Right cardiac atrium (tissue), 5 donors: ENCODE measurements at regions not wholly inside any gene's neighbourhood (a gene's known extent, or its start where the extent isn't known, plus 50 kb on each side); places are given as distances from the start of the nearest gene placed in this dataset.
"Not testable (repeated sequence)": the region's sequence is repeated elsewhere in the genome, so short reads cannot be mapped to it uniquely, and the experiment has no call there.

Experiments
- ATAC-seq, 2 donors: fragments of 200-7000 bp; cut with Tn5 transposase; one replicate each; pipeline versions ENCODE4 v1.8.0 to v1.9.1; 2020; ENCODE audit warnings: moderate library complexity in 2 of 2, mild to moderate bottlenecking in 1 of 2
- DNase-seq, 3 donors: peaks; one replicate each; pipeline ENCODE4 v3.0.0-alpha.2; 2020
- H3K27ac ChIP-seq: one replicate; pipeline ENCODE4 v1.5.1; 2013; ENCODE audit warnings: mild to moderate bottlenecking, low read length, control low read depth, moderate library complexity
- H3K27me3 ChIP-seq: one replicate; pipeline ENCODE4 v1.6.1; 2013; ENCODE audit not compliant: control insufficient read depth, insufficient read depth
- H3K4me1 ChIP-seq: one replicate; pipeline ENCODE4 v1.6.1; 2013; ENCODE audit warnings: low read length; ENCODE audit not compliant: control insufficient read depth, insufficient read depth
- H3K4me3 ChIP-seq: one replicate; pipeline ENCODE4 v1.5.1; 2013; ENCODE audit warnings: low read length, control low read depth
- H3K9me3 ChIP-seq: one replicate; pipeline ENCODE4 v1.6.1; 2013; ENCODE audit warnings: low read length; ENCODE audit not compliant: control insufficient read depth
- whole genome bisulfite sequencing: extraction: QIAGEN DNeasy Blood & Tissue Kit; methylation state at CpG from one replicate; pipeline ENCODE4 v1.1.7; 2013; 5-methylcytosine and 5-hydroxymethylcytosine counted together
- intact Hi-C, 4 donors: fragments of 100-400 bp; cut with DNase I; formaldehyde crosslinking; loops; one replicate each; pipeline versions ENCODE4 v1.11.0 to v1.14.0; 2022 to 2023
- donor health status: healthy with polysubstance abuse.
- donor health status: DM: no; HTN: yes; CAD: no.
- donor health status: DM: no; HTN: no; CAD: no.
- donor health status: DM: no; HTN: yes; CAD: no; lungs with severe emphysema.
- donor health status: DM: yes; HTN: yes; CAD: no.

DNA sequence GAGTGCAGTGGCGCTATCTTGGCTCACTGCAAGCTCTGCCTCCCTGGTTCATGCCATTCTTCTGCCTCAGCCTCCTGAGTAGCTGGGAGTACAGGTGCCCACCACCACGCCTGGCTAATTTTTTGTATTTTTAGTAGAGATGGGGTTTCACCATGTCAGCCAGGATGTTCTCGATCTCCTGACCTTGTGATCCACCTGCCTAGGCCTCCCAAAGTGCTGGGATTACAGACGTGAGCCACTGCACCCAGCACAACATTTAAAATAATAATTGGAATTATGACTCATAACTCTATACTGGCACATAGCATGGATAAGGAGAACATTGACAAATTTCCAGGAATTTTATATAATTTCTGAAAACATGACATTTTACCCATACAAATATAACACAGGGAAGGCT is 54.2 kb downstream of the DBET start:
- H3K27me3 ChIP-seq, H3K4me3 ChIP-seq, H3K9me3 ChIP-seq, H3K27ac ChIP-seq, H3K4me1 ChIP-seq, DNase-seq, intact Hi-C loops, ATAC-seq: not testable (repeated sequence)
- WGBS: 44% methylated on average over 3 of the region's 4 CpGs

DNA sequence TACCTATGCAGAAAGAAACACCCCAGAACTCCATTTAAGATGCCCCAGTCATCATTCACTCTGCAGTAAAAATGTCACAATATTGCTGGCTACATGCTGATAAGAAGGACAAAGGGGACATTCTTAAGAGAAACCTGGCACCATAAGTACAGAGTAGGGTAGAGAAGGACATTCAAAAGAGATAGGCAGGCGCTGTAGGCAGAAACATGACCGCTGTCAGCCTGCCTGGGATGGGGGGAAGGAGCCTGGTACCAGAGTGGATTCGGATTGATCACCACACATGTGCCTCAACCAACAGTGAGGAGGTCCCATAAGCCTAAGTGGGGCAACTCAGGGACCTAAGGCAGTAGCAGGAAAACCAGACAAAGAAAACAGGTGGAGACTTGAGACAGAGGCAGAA is 54.1 kb upstream of the DUX4 start:
- H3K27me3 ChIP-seq, H3K9me3 ChIP-seq, H3K4me3 ChIP-seq, H3K4me1 ChIP-seq, DNase-seq, H3K27ac ChIP-seq, intact Hi-C loops: not testable (repeated sequence)
- ATAC-seq: peak; percentile 62 to 73
- WGBS: 42% methylated on average over 3 of the region's 3 CpGs

DNA sequence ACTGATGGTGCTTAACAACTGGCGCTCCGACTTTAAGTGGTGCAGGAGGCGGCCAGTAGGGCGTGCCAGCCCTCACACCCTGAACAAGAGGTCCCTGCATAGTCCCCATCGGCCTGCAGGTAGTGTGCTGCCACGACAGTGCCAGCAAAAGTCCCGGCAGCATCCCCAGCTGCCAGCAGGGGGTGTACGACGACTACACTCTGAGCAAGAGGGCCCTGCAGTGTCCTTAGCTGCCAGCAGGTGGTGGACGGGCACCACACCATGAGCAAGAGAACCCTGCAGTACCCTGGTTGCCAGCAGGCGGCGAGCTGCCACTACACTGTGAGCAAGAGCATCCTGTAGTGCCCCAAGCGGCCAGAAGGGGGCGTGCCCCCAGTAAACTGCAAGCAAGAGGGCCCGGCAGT is 53.5 kb upstream of the DUX4 start:
- H3K27me3 ChIP-seq, H3K9me3 ChIP-seq, H3K4me1 ChIP-seq, H3K4me3 ChIP-seq, H3K27ac ChIP-seq, intact Hi-C loops: not testable (repeated sequence)
- 67% methylated on average over 9 of the region's 15 CpGs for WGBS
- ATAC-seq: peak in 1 of 2 donors; percentile 33
- peak in 1 of 3 donors; percentile 30 for DNase-seq

DNA sequence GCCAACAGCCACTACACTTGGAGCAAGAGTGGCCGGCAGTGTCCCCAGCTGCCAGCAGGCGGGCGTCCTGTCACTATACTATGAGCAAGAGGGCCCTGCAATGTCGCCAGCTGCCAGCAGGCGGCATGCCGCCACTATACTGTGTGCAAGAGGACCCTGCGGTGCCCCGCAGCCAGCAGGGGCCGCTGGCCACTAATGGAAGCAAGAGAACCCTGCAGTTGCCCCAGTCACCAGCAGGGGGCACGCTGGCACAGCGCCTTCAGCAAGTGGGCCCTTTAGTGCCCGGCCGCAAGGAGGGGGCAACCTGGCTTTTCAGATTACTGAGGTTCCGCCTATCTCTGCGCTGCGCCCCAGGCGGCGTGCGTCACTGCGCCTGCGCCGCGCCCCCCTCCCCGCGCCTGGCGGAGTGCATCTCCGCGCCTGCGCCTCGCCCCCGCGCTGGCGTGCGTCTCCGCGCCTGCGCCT is 53.0 kb upstream of the DUX4 start:
- H3K4me3 ChIP-seq, H3K27me3 ChIP-seq, H3K9me3 ChIP-seq, H3K4me1 ChIP-seq, H3K27ac ChIP-seq, intact Hi-C loops: not testable (repeated sequence)
- 81% methylated on average over 22 of the region's 37 CpGs for WGBS
- peak; percentile 18 to 79 (median 68) for DNase-seq
- peak; percentile 47 to 57 for ATAC-seq

DNA sequence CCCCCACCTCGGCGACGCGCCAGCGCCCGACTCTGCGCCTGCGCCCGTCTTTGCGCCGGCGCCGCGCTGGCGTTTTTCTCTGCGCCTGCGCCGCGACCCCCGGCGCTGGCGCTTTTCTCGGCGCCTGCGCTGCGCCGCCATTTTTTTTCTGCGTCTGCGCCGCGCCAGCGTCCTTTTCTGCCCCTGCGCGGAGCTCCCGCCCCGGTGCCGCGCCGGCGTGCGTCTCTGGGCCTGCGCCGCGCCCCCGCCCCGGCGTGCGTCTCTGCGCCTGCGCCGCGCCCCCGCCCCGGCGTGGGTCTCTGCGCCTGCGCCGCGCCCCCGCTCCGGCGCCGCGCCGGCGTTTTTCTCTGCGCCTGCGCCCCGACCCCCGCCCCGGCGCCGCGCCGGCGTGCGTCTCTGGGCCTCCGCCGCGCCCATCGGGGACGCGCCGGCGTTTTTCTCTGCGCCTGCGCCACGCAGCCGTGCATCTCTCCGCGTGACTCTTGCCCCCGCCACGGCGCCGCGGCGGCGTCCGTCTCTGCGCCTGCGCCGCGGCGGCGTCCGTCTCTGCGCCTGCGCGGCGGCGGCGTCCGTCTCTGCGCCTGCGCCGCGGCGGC is 52.4 kb upstream of the DUX4 start:
- H3K9me3 ChIP-seq, ATAC-seq, H3K4me3 ChIP-seq, H3K27ac ChIP-seq, H3K4me1 ChIP-seq, H3K27me3 ChIP-seq, intact Hi-C loops: not testable (repeated sequence)
- 80% methylated on average over 96 of the region's 118 CpGs for WGBS
- DNase-seq: peak; percentile 9 to 68 (median 26)

DNA sequence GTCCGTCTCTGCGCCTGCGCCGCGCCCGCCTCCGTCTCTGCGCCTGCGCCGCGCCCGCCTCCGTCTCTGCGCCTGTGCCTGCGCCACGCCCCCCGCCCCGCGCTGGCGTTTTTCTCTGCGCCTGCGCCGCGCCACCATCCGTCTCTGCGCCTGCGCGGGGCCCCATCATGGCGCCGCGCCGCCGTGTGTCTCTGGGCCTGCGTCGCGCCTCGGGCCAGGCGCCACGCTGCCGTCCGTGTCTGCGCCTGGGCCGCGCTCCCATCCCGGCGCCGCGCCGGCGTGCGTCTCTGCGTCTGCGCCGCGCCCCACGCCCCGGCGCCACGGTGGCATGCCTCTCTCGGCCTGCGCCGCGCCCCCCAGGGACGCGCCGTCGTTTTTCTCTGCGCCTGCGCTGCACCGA is 51.8 kb upstream of the DUX4 start:
- DNase-seq (peak; percentile 7 to 75 (median 37)), ATAC-seq (peak; percentile 55 to 65)
- Histone ChIP-seq H3K27ac (no peak overlapping the region), H3K4me1 (no peaks in the 10 kb centered on the region), H3K27me3 (no peaks in the 10 kb centered on the region), H3K4me3 (no peak overlapping the region), H3K9me3 (no peaks in the 10 kb centered on the region)
- intact Hi-C loops: no loop called here
- WGBS: 79% methylated on average over 70 of the region's 70 CpGs

DNA sequence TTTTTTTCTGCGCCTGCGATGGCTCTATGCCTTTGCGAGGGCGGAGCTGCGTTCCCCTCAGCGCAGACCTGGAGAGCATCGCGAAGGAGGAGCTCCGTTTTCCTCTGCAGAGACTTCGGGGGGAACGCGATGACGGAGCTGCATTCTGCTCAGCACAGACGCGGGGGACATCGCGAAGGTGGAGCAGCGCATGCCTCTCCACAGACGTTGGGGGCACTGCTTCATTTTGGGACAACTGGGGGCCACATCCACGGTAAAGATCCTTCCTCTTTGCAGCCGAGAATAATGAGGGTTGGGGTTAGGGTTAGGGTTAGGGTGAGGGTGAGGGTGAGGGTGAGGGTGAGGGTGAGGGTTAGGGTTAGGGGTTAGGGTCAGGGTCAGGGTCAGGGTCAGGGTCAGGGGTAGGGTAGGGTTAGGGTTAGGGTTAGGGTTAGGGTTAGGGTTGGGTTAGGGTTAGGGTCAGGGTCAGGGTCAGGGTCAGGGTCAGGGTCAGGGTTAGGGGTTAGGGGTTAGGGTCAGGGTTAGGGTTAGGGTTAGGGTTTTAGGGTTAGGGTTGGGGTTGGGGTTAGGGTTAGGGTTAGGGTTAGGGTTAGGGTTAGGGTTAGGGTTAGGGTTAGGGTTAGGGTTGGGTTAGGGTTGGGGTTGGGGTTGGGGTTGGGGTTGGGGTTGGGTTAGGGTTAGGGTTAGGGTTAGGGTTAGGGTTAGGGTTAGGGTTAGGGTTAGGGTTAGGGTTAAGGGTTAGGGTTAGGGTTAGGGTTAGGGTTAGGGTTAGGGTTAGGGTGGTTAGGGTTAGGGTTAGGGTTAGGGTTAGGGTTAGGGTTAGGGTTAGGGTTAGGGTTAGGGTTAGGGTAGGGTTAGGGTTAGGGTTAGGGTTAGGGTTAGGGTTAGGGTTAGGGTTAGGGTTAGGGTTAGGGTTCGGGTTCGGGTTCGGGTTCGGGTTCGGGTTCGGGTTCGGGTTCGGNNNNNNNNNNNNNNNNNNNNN is 51.1 kb upstream of the DUX4 start:
- H3K4me3 ChIP-seq, intact Hi-C loops, H3K4me1 ChIP-seq, H3K27me3 ChIP-seq, H3K9me3 ChIP-seq, H3K27ac ChIP-seq: not testable (repeated sequence)
- DNase-seq: peak; percentile 28 to 82 (median 51)
- ATAC-seq: peak; percentile 64 to 70
- WGBS: 83% methylated on average over 28 of the region's 29 CpGs
